ENCODE measurements at regions not wholly inside any gene's neighbourhood (a gene's known extent, or its start where the extent isn't known, plus 50 kb on each side); places are given as distances from the start of the nearest gene placed in this dataset.

DNA sequence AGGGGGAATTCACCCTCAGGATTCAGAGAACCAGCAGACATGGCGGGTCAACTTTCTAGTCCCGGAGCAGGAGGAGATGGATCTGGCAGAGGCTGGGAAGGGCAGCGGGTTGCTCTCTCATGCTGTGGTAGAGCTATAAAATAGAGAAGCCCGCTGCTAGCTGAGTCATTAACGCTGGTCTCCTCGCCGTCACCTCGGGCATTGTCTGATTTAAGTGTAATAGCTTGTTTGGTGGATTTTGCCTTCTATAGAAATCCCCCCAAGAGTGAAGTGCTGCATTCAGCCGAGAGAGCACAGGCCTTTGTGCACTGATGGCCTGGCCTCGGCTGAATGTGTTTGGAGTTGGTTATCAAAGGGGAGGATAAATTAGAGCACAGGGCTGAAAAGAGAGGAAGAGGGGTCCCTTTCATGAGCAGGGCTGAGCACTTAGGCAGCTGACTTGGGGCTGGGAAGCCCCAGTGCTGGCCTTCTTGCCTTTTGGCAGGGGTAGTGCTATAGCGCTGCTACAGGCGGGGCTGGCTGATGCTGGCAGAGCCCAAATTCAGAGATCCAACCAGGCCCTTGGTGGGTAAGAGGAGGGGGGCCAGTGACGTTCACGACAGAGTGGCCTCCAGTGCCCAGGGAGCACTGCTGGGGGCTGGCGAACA, 161.1 kb upstream of the CADM1 start:
- TF ChIP-seq ZC3H10 (CRISPR knock-in tag; IDR thresholded peaks at IDR 0.05) (no peak), TSHZ2 (CRISPR knock-in tag; IDR thresholded peaks at IDR 0.05) (no peak), GLIS3 (CRISPR knock-in tag; IDR thresholded peaks at IDR 0.05) (no peak), ZFP30 (CRISPR knock-in tag; IDR thresholded peaks at IDR 0.05) (no peak), BACH2 (CRISPR knock-in tag; IDR thresholded peaks at IDR 0.05; ENCODE audit: borderline replicate concordance) (no peak), ARNTL (CRISPR knock-in tag; IDR thresholded peaks at IDR 0.05; ENCODE audit: borderline replicate concordance, low read depth) (no peak), CSDC2 (CRISPR knock-in tag; IDR thresholded peaks at IDR 0.05) (no peak), RARB (CRISPR knock-in tag; IDR thresholded peaks at IDR 0.05) (no peak), ZNF8 (CRISPR knock-in tag; IDR thresholded peaks at IDR 0.05) (no peak), ESRRG (CRISPR knock-in tag; IDR thresholded peaks at IDR 0.05) (no peak), TCF4 (CRISPR knock-in tag; IDR thresholded peaks at IDR 0.05; ENCODE audit: borderline replicate concordance) (no peak), SNAI2 (CRISPR knock-in tag; IDR thresholded peaks at IDR 0.05) (no peak), ISL1 (CRISPR knock-in tag; IDR thresholded peaks at IDR 0.05) (no peak), POU6F1 (CRISPR knock-in tag; IDR thresholded peaks at IDR 0.05; ENCODE audit: borderline replicate concordance, low read depth) (no peak), PPARA (CRISPR knock-in tag; IDR thresholded peaks at IDR 0.05; ENCODE audit: borderline replicate concordance) (no peak)
- TF ChIP-seq, protein P1, sequence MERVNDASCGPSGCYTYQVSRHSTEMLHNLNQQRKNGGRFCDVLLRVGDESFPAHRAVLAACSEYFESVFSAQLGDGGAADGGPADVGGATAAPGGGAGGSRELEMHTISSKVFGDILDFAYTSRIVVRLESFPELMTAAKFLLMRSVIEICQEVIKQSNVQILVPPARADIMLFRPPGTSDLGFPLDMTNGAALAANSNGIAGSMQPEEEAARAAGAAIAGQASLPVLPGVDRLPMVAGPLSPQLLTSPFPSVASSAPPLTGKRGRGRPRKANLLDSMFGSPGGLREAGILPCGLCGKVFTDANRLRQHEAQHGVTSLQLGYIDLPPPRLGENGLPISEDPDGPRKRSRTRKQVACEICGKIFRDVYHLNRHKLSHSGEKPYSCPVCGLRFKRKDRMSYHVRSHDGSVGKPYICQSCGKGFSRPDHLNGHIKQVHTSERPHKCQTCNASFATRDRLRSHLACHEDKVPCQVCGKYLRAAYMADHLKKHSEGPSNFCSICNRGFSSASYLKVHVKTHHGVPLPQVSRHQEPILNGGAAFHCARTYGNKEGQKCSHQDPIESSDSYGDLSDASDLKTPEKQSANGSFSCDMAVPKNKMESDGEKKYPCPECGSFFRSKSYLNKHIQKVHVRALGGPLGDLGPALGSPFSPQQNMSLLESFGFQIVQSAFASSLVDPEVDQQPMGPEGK (CRISPR knock-in tag; IDR thresholded peaks at IDR 0.05; ENCODE audit: borderline replicate concordance), result no peak
- TF ChIP-seq, protein P2, sequence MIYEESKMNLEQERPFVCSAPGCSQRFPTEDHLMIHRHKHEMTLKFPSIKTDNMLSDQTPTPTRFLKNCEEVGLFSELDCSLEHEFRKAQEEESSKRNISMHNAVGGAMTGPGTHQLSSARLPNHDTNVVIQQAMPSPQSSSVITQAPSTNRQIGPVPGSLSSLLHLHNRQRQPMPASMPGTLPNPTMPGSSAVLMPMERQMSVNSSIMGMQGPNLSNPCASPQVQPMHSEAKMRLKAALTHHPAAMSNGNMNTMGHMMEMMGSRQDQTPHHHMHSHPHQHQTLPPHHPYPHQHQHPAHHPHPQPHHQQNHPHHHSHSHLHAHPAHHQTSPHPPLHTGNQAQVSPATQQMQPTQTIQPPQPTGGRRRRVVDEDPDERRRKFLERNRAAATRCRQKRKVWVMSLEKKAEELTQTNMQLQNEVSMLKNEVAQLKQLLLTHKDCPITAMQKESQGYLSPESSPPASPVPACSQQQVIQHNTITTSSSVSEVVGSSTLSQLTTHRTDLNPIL (CRISPR knock-in tag; IDR thresholded peaks at IDR 0.05; ENCODE audit: low read depth), result no peak
- no peak for ATAC-seq

GRCh38 chr11:115664313-115664712, 160.1 kb upstream of the CADM1 start:
- ATAC-seq, result no peak
- TF ChIP-seq GLIS3 (CRISPR knock-in tag; IDR thresholded peaks at IDR 0.05) (no peak), BACH2 (CRISPR knock-in tag; IDR thresholded peaks at IDR 0.05; ENCODE audit: borderline replicate concordance) (no peak), ESRRG (CRISPR knock-in tag; IDR thresholded peaks at IDR 0.05) (no peak), ZNF565 (CRISPR knock-in tag; conservative IDR thresholded peaks at IDR 0.05; ENCODE audit: low read depth) (no peak)
- TF ChIP-seq, protein P1 (CRISPR knock-in tag; IDR thresholded peaks at IDR 0.05; ENCODE audit: borderline replicate concordance), result no peak

- no peak for TF ChIP-seq ARNTL (CRISPR knock-in tag; IDR thresholded peaks at IDR 0.05; ENCODE audit: borderline replicate concordance, low read depth)
- TF ChIP-seq, protein P2 (CRISPR knock-in tag; IDR thresholded peaks at IDR 0.05; ENCODE audit: low read depth), result no peak
- no peak for TF ChIP-seq ESRRG (CRISPR knock-in tag; IDR thresholded peaks at IDR 0.05)
- no peak for TF ChIP-seq ZNF565 (CRISPR knock-in tag; conservative IDR thresholded peaks at IDR 0.05; ENCODE audit: low read depth)
- TF ChIP-seq ZC3H10 (CRISPR knock-in tag; IDR thresholded peaks at IDR 0.05), result no peak
- TF ChIP-seq ISL1 (CRISPR knock-in tag; IDR thresholded peaks at IDR 0.05), result no peak
- no peak for TF ChIP-seq ZFP30 (CRISPR knock-in tag; IDR thresholded peaks at IDR 0.05)
- TF ChIP-seq ZNF8 (CRISPR knock-in tag; IDR thresholded peaks at IDR 0.05), result no peak
- no peak for TF ChIP-seq PPARA (CRISPR knock-in tag; IDR thresholded peaks at IDR 0.05; ENCODE audit: borderline replicate concordance)
- TF ChIP-seq OSR1 (CRISPR knock-in tag; IDR thresholded peaks at IDR 0.05), result no peak
- TF ChIP-seq CSDC2 (CRISPR knock-in tag; IDR thresholded peaks at IDR 0.05), result no peak
- TF ChIP-seq ZNF70 (CRISPR knock-in tag; IDR thresholded peaks at IDR 0.05), result no peak
- TF ChIP-seq ZFP3 (CRISPR knock-in tag; IDR thresholded peaks at IDR 0.05), result no peak
- no peak for TF ChIP-seq TOX (CRISPR knock-in tag; IDR thresholded peaks at IDR 0.05; ENCODE audit: borderline replicate concordance)
- TF ChIP-seq POU6F1 (CRISPR knock-in tag; IDR thresholded peaks at IDR 0.05; ENCODE audit: borderline replicate concordance, low read depth), result no peak
- no peak for TF ChIP-seq BACH2 (CRISPR knock-in tag; IDR thresholded peaks at IDR 0.05; ENCODE audit: borderline replicate concordance)
- no peak for TF ChIP-seq TCF4 (CRISPR knock-in tag; IDR thresholded peaks at IDR 0.05; ENCODE audit: borderline replicate concordance)
- ATAC-seq, result no peak
These were observed 159.6 kb upstream of the CADM1 start for GRCh38 chr11:115663790-115664189.
